IPS-18a (cell line): ENCODE measurements at regions not wholly inside any gene's neighbourhood (a gene's known extent, or its start where the extent isn't known, plus 50 kb on each side); places are given as distances from the start of the nearest gene placed in this dataset.

Experiments
- H3K27ac ChIP-seq: one replicate; pipeline ENCODE4 v1.5.1; 2013; ENCODE audit warnings: low read length
- H3K27me3 ChIP-seq: one replicate; pipeline ENCODE4 v1.6.1; 2013; ENCODE audit warnings: mild to moderate bottlenecking, low read length; ENCODE audit not compliant: control insufficient read depth, insufficient read depth
- H3K36me3 ChIP-seq: one replicate; pipeline ENCODE4 v1.6.1; 2013; ENCODE audit warnings: low read depth, low read length; ENCODE audit not compliant: control insufficient read depth
- H3K4me1 ChIP-seq: one replicate; pipeline ENCODE4 v1.6.1; 2013; ENCODE audit warnings: low read depth, low read length; ENCODE audit not compliant: control insufficient read depth
- H3K4me3 ChIP-seq: one replicate; pipeline ENCODE4 v1.5.1; 2013; ENCODE audit warnings: low read length
- H3K9ac ChIP-seq: one replicate; pipeline ENCODE4 v1.6.1; 2013; ENCODE audit warnings: mild to moderate bottlenecking, low read length, moderate library complexity
- H3K9me3 ChIP-seq: one replicate; pipeline ENCODE4 v1.6.1; 2013; ENCODE audit warnings: low read depth, low read length; ENCODE audit not compliant: control insufficient read depth

DNA sequence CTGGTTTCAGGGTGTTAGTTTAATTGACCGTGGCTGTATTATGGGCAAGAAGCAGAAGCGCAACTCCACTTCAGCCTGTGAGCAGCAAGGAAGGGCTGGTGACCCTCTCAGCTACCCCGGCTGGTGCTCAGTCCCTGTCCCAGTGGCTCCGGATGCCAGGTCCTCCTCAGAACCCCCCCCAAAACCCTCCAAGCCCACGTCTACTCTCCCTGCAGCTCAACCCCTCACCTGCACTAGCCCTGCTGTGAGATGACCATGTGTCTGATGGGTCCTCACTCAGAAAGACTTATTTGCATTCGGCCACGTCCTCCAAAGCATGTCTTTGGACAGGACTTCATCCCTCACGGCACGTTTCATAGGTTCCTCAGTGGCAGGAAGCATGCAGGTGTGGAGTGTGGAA is 119.7 kb upstream of the ALKAL2 start:
- H3K27me3 ChIP-seq, result no peaks in the 10 kb centered on the region
- no peak overlapping the region for H3K4me3 ChIP-seq
- H3K27ac ChIP-seq, result no peak overlapping the region
- no peaks in the 10 kb centered on the region for H3K9me3 ChIP-seq
- H3K4me1 ChIP-seq, result no peaks in the 10 kb centered on the region
- no peak overlapping the region for H3K9ac ChIP-seq
- H3K36me3 ChIP-seq, result no peaks in the 10 kb centered on the region

DNA sequence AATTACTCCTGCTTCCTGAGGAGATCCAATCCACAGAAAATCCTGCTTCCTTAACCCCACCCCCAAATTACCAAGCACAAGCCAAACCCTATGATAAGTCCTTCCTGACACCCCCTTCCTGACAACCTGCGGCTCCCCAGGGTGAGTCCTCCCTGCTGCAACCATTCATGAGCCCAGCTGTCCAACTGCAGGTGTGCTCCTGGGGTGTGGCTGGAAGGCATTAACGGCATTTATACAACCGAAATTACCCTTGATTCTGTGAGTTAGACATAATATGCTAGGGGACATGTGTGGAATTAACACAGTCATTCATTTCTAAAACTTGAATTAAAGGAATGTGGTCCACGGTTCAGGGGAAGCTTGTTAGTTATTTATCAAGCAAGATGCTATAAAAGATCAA is 119.0 kb upstream of the ALKAL2 start:
- H3K4me3 ChIP-seq, result no peak overlapping the region
- H3K4me1 ChIP-seq, result no peaks in the 10 kb centered on the region
- no peaks in the 10 kb centered on the region for H3K9me3 ChIP-seq
- no peak overlapping the region for H3K9ac ChIP-seq
- no peaks in the 10 kb centered on the region for H3K36me3 ChIP-seq
- no peak overlapping the region for H3K27ac ChIP-seq
- H3K27me3 ChIP-seq, result no peaks in the 10 kb centered on the region

DNA sequence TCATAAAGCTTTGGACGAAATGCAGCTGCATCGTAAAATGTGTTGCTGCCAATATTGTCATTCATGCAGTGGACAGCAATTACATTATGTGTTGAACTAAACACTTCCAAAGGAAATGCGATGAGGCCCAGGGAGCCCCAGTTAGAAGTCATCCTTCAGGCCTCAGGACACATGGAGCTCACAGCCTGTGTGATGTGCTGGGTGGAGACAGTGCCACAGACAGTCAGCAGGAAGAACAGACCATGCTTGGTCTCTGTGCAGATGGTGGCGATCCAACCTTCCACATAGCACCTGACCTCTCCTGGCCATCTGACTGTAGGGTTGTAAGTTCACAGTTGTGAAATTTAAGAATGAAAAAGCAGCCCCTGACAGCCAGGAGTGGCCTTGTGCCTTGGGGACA is 118.3 kb upstream of the ALKAL2 start:
- Histone ChIP-seq H3K27me3 (no peaks in the 10 kb centered on the region), H3K9me3 (no peaks in the 10 kb centered on the region), H3K27ac (no peak overlapping the region), H3K9ac (no peak overlapping the region), H3K4me1 (no peaks in the 10 kb centered on the region), H3K4me3 (no peak overlapping the region), H3K36me3 (no peaks in the 10 kb centered on the region)

DNA sequence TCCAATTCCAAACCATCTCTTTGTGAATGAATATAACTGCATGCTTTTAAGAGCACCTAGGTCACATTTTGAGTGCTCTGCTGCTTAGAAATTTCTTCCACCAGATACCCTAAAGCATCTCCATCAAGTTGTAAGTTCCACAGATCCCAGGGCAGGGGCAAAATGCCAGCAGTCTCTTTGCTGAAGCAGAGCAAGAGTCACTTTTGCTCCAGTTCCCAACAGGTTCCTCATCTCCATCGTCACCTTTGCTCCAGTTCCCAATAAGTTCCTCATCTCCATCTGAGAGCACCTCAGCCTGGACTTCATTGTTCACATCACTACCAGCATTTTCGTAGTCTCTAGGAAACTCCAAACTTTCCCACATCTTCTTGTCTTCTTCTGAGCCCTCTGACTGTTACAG is 116.7 kb upstream of the ALKAL2 start:
- Histone ChIP-seq H3K27me3 (no peaks in the 10 kb centered on the region), H3K9ac (no peak overlapping the region), H3K4me1 (no peaks in the 10 kb centered on the region), H3K9me3 (no peaks in the 10 kb centered on the region), H3K27ac (no peak overlapping the region), H3K36me3 (no peaks in the 10 kb centered on the region), H3K4me3 (no peak overlapping the region)

DNA sequence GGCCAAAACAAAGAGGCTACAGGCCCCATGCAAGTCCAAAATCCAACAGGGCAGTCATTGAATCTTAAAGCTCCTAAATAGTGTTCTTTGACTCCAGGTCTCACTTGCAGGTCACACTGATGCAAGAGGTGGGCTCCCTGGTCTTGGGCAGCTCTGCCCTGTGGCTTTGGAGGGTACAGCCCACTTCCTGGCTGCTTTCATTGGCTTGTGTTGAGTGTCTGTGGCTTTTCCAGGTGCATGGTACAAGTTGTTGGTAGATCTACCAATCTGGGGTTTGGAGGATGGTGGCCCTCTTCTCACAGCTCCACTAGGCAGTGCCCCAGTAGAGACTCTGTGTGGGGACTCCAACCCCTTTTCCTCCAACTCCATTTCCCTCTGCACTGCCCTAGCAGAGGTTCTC is 115.8 kb upstream of the ALKAL2 start:
- H3K27me3 ChIP-seq, result no peaks in the 10 kb centered on the region
- no peak overlapping the region for H3K9ac ChIP-seq
- H3K36me3 ChIP-seq, result no peaks in the 10 kb centered on the region
- no peak overlapping the region for H3K27ac ChIP-seq
- no peaks in the 10 kb centered on the region for H3K4me1 ChIP-seq
- H3K4me3 ChIP-seq, result no peak overlapping the region
- no peaks in the 10 kb centered on the region for H3K9me3 ChIP-seq

DNA sequence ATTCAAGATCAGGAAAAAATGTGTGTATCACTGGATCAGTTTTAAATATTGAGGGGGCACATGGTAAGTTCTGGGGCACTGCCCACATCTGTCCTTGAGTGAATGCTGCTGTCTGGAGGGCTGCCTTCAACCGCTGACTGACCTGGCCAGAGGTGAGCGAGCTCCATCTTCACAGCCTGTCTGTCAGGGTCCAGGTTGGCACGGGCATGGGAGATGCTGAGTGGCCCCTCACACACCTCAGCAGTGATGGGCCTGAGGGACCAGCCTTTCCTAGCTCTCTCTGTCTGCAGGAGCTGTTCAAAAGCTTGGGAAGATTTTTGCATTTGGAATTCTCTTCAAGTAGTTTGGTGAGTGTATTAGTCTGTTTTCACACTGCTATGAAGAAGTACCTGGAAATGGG is 114.8 kb upstream of the ALKAL2 start:
- Histone ChIP-seq H3K4me3 (no peak overlapping the region), H3K27ac (no peak overlapping the region), H3K9me3 (no peaks in the 10 kb centered on the region), H3K4me1 (no peaks in the 10 kb centered on the region), H3K9ac (no peak overlapping the region), H3K36me3 (no peaks in the 10 kb centered on the region), H3K27me3 (no peaks in the 10 kb centered on the region)

DNA sequence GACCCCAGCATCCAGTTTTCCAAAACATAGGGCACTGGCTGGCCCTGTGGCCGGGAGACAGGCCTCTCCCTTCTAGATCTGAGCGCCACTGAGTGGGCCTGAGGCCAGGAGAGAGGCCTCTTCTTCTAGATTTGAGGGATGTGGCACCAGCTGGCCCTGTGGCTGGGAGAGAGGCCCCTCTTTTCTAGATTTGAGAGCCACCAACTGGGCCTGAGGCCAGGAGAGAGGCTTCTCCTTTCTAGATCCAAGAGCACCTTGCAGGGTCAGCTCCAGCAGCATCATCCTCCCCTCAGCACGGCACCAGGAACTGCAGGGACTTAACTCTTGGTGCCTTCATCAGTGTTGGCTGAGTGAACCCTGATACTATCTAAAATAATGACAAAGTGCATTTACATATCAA is 114.3 kb upstream of the ALKAL2 start:
- H3K9me3 ChIP-seq, result no peaks in the 10 kb centered on the region
- H3K27me3 ChIP-seq, result no peaks in the 10 kb centered on the region

DNA sequence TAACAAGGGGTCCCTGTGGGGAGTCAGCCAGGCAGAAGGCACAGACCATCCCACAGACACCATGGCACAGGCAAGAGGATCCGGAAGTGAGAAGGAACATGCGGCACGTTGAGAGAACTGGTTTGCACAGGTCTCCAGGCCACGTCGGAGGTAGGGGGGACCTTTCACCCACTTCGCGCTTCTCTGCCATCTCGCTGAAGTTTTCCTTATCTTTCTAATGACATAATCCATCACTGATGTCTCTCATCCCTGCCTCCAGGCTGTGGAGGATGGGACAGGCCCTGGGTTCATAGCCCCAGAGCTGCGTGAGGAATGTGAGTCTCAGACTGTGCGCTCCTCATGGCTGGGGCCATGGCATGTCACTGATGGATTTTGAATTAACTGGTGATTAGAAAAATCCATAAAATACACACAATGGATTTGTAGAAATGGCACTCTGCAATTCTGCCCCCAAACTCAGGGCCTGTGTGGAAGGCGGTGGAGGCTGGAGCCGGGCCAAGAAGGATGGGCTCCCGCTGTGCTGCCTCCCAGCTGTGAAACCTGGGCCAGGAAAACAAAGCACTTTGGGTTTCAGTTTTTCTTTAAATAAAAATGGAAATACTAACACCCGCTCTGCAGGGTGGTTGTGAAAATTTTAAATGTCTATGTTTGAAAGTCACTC is 113.3 kb upstream of the ALKAL2 start:
- H3K9me3 ChIP-seq, result no peaks in the 10 kb centered on the region
- H3K27ac ChIP-seq, result no peak overlapping the region
- H3K4me3 ChIP-seq, result no peak overlapping the region
- H3K36me3 ChIP-seq, result no peaks in the 10 kb centered on the region
- H3K27me3 ChIP-seq, result no peaks in the 10 kb centered on the region
- H3K4me1 ChIP-seq, result no peaks in the 10 kb centered on the region
- H3K9ac ChIP-seq, result no peak overlapping the region

More for the DNA sequence above, 114.3 kb upstream of the ALKAL2 start:
- H3K36me3 ChIP-seq, result no peaks in the 10 kb centered on the region
- H3K4me1 ChIP-seq, result no peaks in the 10 kb centered on the region
- no peak overlapping the region for H3K4me3 ChIP-seq
- no peak overlapping the region for H3K9ac ChIP-seq
- no peak overlapping the region for H3K27ac ChIP-seq

DNA sequence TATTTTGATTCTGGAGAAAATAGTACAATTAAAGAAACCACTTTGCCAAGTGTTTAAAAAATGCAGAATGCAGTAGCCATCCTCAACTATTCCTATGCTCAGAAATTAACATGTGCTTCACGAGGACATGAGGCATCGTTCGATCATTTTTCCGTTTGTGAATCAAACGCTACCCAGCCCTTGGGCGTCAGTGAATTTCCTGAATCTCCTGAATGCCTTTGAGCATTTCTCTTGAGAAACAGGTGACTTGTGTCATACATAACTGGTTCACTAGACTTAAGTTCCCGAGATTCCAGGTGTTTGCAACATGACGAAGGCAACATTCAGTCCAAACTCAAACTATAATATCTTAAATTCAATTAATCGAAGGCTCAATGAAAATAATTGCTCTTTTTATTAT is 110.0 kb upstream of the ALKAL2 start:
- Histone ChIP-seq H3K9ac (no peak overlapping the region), H3K4me3 (no peak overlapping the region), H3K27me3 (no peaks in the 10 kb centered on the region), H3K36me3 (no peaks in the 10 kb centered on the region), H3K27ac (no peak overlapping the region), H3K4me1 (no peaks in the 10 kb centered on the region), H3K9me3 (no peaks in the 10 kb centered on the region)

DNA sequence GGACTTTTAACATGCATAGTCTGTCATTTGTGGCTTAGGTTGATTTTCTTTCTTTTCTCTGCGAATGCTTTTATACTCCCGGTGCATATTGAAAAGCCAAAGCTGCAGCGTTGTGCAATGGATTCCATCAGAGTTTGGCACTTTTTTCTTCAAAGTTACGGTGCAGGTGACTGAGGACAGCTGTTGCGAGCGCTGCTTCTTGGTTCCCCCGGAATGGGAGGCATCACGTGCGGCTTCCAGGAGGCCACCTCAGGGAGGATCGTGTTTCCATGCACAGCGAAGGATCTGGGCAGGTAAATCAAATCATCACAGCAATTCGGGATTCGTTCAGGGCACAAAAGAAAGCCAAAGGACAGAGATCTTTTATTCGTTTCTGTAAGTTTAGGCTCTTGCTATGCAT is 109.6 kb upstream of the ALKAL2 start:
- Histone ChIP-seq H3K27me3 (no peaks in the 10 kb centered on the region), H3K36me3 (no peaks in the 10 kb centered on the region), H3K4me1 (no peaks in the 10 kb centered on the region), H3K4me3 (no peak overlapping the region), H3K9me3 (no peaks in the 10 kb centered on the region), H3K9ac (no peak overlapping the region), H3K27ac (no peak overlapping the region)

DNA sequence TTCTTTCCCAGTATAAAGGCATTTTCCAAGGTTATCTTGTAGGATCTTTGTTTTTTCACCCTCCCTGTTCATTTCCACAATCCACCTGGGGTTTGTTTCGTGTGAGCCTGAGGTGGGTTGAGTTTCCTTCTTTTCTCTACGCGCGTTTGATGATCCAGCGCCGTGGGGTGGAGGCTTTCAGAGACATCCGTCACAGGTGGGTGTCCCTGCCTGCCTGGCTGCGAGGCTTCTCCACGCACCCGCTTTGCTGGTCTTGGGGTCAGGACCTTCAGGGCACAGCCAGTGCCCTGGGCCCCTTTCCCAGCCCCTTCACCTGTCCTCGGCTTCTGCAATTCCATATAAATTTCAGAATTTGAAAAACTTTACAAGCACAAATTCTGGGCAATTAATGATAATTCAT is 109.0 kb upstream of the ALKAL2 start:
- H3K9ac ChIP-seq, result no peak overlapping the region
- no peaks in the 10 kb centered on the region for H3K27me3 ChIP-seq
- H3K9me3 ChIP-seq, result no peaks in the 10 kb centered on the region
- H3K27ac ChIP-seq, result no peak overlapping the region
- no peak overlapping the region for H3K4me3 ChIP-seq
- H3K36me3 ChIP-seq, result no peaks in the 10 kb centered on the region
- H3K4me1 ChIP-seq, result no peaks in the 10 kb centered on the region

DNA sequence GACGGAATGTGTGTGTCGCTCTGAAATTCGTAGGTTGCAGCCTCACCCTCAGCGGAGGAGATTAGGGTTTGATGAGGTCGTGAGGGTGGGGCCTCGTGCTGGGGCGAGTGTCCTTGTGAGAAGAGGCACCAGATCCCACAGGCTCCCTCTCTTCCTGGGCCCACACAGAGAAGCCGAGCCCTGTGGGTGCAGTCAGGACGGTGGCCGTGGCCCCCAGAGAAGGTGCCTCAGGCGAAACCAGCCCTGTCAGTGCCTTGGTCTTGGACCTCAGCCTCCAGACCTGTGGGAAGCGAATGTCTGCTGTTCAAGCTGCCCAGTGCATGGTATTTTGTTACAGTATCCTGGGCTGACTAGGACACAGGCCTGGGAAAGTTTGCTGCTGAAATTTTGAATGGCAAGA is 108.0 kb upstream of the ALKAL2 start:
- no peaks in the 10 kb centered on the region for H3K27me3 ChIP-seq
- no peaks in the 10 kb centered on the region for H3K4me1 ChIP-seq
- no peak overlapping the region for H3K27ac ChIP-seq
- no peak overlapping the region for H3K4me3 ChIP-seq
- H3K9me3 ChIP-seq, result no peaks in the 10 kb centered on the region
- no peaks in the 10 kb centered on the region for H3K36me3 ChIP-seq
- no peak overlapping the region for H3K9ac ChIP-seq
